Mesenchymal stem cell (in vitro differentiated cells and primary cell): ENCODE measurements at regions not wholly inside any gene's neighbourhood (a gene's known extent, or its start where the extent isn't known, plus 50 kb on each side); places are given as distances from the start of the nearest gene placed in this dataset.

Source experiments
- DNase-seq: peaks from one replicate; pipeline ENCODE4 v3.0.0-alpha.2; 2013
- H2AFZ ChIP-seq: one replicate; pipeline ENCODE4 v1.6.1; 2013; ENCODE audit warnings: low read depth, mild to moderate bottlenecking, control low read depth, inconsistent platforms, low read length, moderate library complexity
- H2AK5ac ChIP-seq: 2 replicates; pipeline ENCODE4 v1.6.1; 2013; ENCODE audit warnings: low read length, moderate library complexity, mild to moderate bottlenecking, inconsistent platforms; ENCODE audit not compliant: severe bottlenecking
- H2BK120ac ChIP-seq: one replicate; pipeline ENCODE4 v1.6.1; 2013; ENCODE audit warnings: low read depth, mild to moderate bottlenecking, inconsistent platforms, low read length, moderate library complexity
- H2BK12ac ChIP-seq, 2 experiments: one replicate each; pipeline ENCODE4 v1.6.1; 2013; ENCODE audit warnings: inconsistent platforms in 2 of 2, low read length in 2 of 2, mild to moderate bottlenecking in 2 of 2, moderate library complexity in 2 of 2, control low read depth in 1 of 2
- H2BK15ac ChIP-seq: one replicate; pipeline ENCODE4 v1.6.1; 2013; ENCODE audit warnings: mild to moderate bottlenecking, low read depth, inconsistent platforms; ENCODE audit not compliant: poor library complexity, severe bottlenecking
- H2BK5ac ChIP-seq: 2 replicates; pipeline ENCODE4 v1.6.1; 2013; ENCODE audit warnings: low read depth, mild to moderate bottlenecking, low read length, control low read depth, inconsistent platforms; ENCODE audit not compliant: poor library complexity, severe bottlenecking
- H3K14ac ChIP-seq, 2 experiments: one replicate each; pipeline ENCODE4 v1.6.1; 2013; ENCODE audit warnings: inconsistent platforms in 2 of 2, low read length in 2 of 2, control low read depth in 1 of 2, mild to moderate bottlenecking in 1 of 2, moderate library complexity in 1 of 2
- H3K18ac ChIP-seq, 2 experiments: one replicate each; pipeline ENCODE4 v1.6.1; 2013; ENCODE audit warnings: inconsistent platforms in 2 of 2, low read length in 2 of 2, control low read depth in 1 of 2, low read depth in 1 of 2, mild to moderate bottlenecking in 1 of 2
- H3K23ac ChIP-seq, 2 experiments: one replicate each; pipeline ENCODE4 v1.6.1; 2013; ENCODE audit warnings: inconsistent platforms in 2 of 2, low read length in 2 of 2, mild to moderate bottlenecking in 2 of 2, moderate library complexity in 2 of 2, control low read depth in 1 of 2
- H3K27ac ChIP-seq: 2 replicates; pipeline ENCODE4 v1.5.1; 2013; ENCODE audit warnings: mild to moderate bottlenecking, moderate library complexity, low read length, control low read depth, inconsistent platforms; ENCODE audit not compliant: poor library complexity, severe bottlenecking
- H3K27me3 ChIP-seq, 2 experiments: 2 replicates each; pipeline versions ENCODE4 v1.6.1 to v1.7.0; 2013; ENCODE audit warnings: low read length in 2 of 2, mild to moderate bottlenecking in 2 of 2, moderate library complexity in 2 of 2, control low read depth in 1 of 2, inconsistent platforms in 1 of 2; ENCODE audit not compliant: control insufficient read depth in 1 of 2, insufficient read depth in 1 of 2
- H3K36me3 ChIP-seq, 2 experiments: 2 replicates each; pipeline versions ENCODE4 v1.6.1 to v1.7.0; 2013; ENCODE audit warnings: low read length in 2 of 2, control low read depth in 1 of 2, inconsistent platforms in 1 of 2, low read depth in 1 of 2, mild to moderate bottlenecking in 1 of 2; ENCODE audit not compliant: insufficient read depth in 2 of 2, control insufficient read depth in 1 of 2
- H3K4ac ChIP-seq, 2 experiments: one replicate each; pipeline ENCODE4 v1.6.1; 2013; ENCODE audit warnings: inconsistent platforms in 2 of 2, low read length in 2 of 2, mild to moderate bottlenecking in 2 of 2, moderate library complexity in 2 of 2, control low read depth in 1 of 2, low read depth in 1 of 2
- H3K4me1 ChIP-seq: 2 replicates; pipeline ENCODE4 v1.6.1; 2013; ENCODE audit warnings: low read depth, low read length, control low read depth; ENCODE audit not compliant: control insufficient read depth, insufficient read depth
- H3K4me2 ChIP-seq: 2 replicates; pipeline ENCODE4 v1.6.1; 2013; ENCODE audit warnings: low read length, mild to moderate bottlenecking, inconsistent platforms; ENCODE audit not compliant: poor library complexity, severe bottlenecking
- H3K4me3 ChIP-seq, 2 experiments: 2 replicates each; pipeline versions ENCODE4 v1.5.1 to v1.7.0; 2013; ENCODE audit warnings: low read length in 2 of 2, mild to moderate bottlenecking in 2 of 2, control low read depth in 1 of 2, low read depth in 1 of 2; ENCODE audit not compliant: insufficient read depth in 1 of 2
- H3K79me1 ChIP-seq: replicated peaks from 2 replicates; pipeline ENCODE4 v1.6.1; 2013; ENCODE audit warnings: mild to moderate bottlenecking, control low read depth, low read length, inconsistent platforms; ENCODE audit not compliant: poor library complexity, severe bottlenecking
- H3K9ac ChIP-seq: 2 replicates; pipeline ENCODE4 v1.7.0; 2013; ENCODE audit warnings: mild to moderate bottlenecking, low read length, moderate library complexity
- H3K9me3 ChIP-seq: 2 replicates; pipeline ENCODE4 v1.7.0; 2013; ENCODE audit warnings: mild to moderate bottlenecking, low read length; ENCODE audit not compliant: control insufficient read depth
- H4K8ac ChIP-seq: one replicate; pipeline ENCODE4 v1.6.1; 2013; ENCODE audit warnings: inconsistent platforms, mild to moderate bottlenecking, low read length, moderate library complexity
- H4K91ac ChIP-seq: one replicate; pipeline ENCODE4 v1.6.1; 2013; ENCODE audit warnings: mild to moderate bottlenecking, low read length, inconsistent platforms
- WGBS: methylation state at CpG from one replicate; pipeline ENCODE4 v1.1.7; 2013; ENCODE audit warnings: mixed read lengths; 5-methylcytosine and 5-hydroxymethylcytosine counted together

- Histone ChIP-seq H3K4me2 (no peak overlapping the region), H2BK15ac (no peak overlapping the region), H4K91ac (no peak overlapping the region), H2AFZ (no peak overlapping the region), H2AK5ac (no peak overlapping the region), H4K8ac (no peak overlapping the region), H3K23ac (no peak overlapping the region), H3K4ac (no peak overlapping the region), H3K4me3 (no peak overlapping the region), H3K4me1 (peaks cover 3% of the 10 kb centered on the region), H3K9ac (peak overlapping the region; percentile 29), H3K36me3 (peaks cover 0 to 5% of the 10 kb centered on the region in 2 experiments), H3K27ac (no peak overlapping the region), H3K9me3 (peaks cover 23% of the 10 kb centered on the region), H3K18ac (no peak overlapping the region), H3K79me1 (no peaks in the 10 kb centered on the region), H3K14ac (no peak overlapping the region), H2BK5ac (no peak overlapping the region), H3K27me3 (no peaks in the 10 kb centered on the region), H2BK12ac (no peak overlapping the region), H2BK120ac (no peak overlapping the region)
- 75% methylated on average over 3 of the region's 6 CpGs for WGBS
- DNase-seq: peak; percentile 75
Observed at GRCh38 chr3:104907507-104907906, 459.2 kb upstream of the ALCAM start.

GRCh38 chr3:104908761-104909160 is 457.9 kb upstream of the ALCAM start:
- Histone ChIP-seq H2BK120ac (no peak overlapping the region), H3K27ac (peak overlapping the region; percentile 77), H2BK5ac (no peak overlapping the region), H3K4me3 (no peak overlapping the region), H2BK12ac (peak overlapping the region; percentile 29 to 53), H3K79me1 (no peaks in the 10 kb centered on the region), H3K9ac (peak overlapping the region; percentile 57), H2BK15ac (no peak overlapping the region), H3K36me3 (peaks cover 0 to 5% of the 10 kb centered on the region in 2 experiments), H3K9me3 (peaks cover 10% of the 10 kb centered on the region), H3K4ac (no peak overlapping the region), H2AFZ (no peak overlapping the region), H3K4me2 (no peak overlapping the region), H3K27me3 (no peaks in the 10 kb centered on the region), H3K4me1 (peaks cover 3% of the 10 kb centered on the region), H4K91ac (no peak overlapping the region), H3K14ac (no peak overlapping the region), H4K8ac (no peak overlapping the region), H3K23ac (no peak overlapping the region), H2AK5ac (peak overlapping the region; percentile 82), H3K18ac (peak overlapping the region; percentile 70 to 83)
- DNase-seq: no peak
- WGBS: 50% methylated on average over 2 of the region's 2 CpGs

GRCh38 chr3:104909198-104909597 is 457.5 kb upstream of the ALCAM start:
- no peak overlapping the region for H3K4ac ChIP-seq
- 6% methylated on average over 1 of the region's 1 CpG for WGBS
- H4K91ac ChIP-seq: no peak overlapping the region
- no peak overlapping the region for H3K23ac ChIP-seq
- no peak overlapping the region for H2BK5ac ChIP-seq
- H3K79me1 ChIP-seq: no peaks in the 10 kb centered on the region
- H3K27ac ChIP-seq: peak overlapping the region; percentile 77
- no peak overlapping the region for H3K14ac ChIP-seq
- no peak overlapping the region for H2AK5ac ChIP-seq
- H3K27me3 ChIP-seq: no peaks in the 10 kb centered on the region
- H2AFZ ChIP-seq: no peak overlapping the region
- no peak overlapping the region for H3K18ac ChIP-seq
- H3K9me3 ChIP-seq: peaks cover 7% of the 10 kb centered on the region
- H2BK15ac ChIP-seq: no peak overlapping the region
- H2BK12ac ChIP-seq: peak overlapping the region in 1 of 2 experiments; percentile 41
- peaks cover 3% of the 10 kb centered on the region for H3K4me1 ChIP-seq
- H2BK120ac ChIP-seq: peak overlapping the region; percentile 76
- H3K36me3 ChIP-seq: peaks cover 0 to 2% of the 10 kb centered on the region in 2 experiments
- H3K9ac ChIP-seq: peak overlapping the region; percentile 57
- peak overlapping the region in 1 of 2 experiments; percentile 60 for H3K4me3 ChIP-seq
- no peak overlapping the region for H3K4me2 ChIP-seq
- peak; percentile 63 for DNase-seq
- peak overlapping the region; percentile 62 for H4K8ac ChIP-seq

- Histone ChIP-seq H3K9me3 (peaks cover 3% of the 10 kb centered on the region), H3K4me1 (peaks cover 3% of the 10 kb centered on the region), H3K14ac (no peak overlapping the region), H4K8ac (no peak overlapping the region), H3K79me1 (no peaks in the 10 kb centered on the region), H2BK15ac (no peak overlapping the region), H2BK12ac (peak overlapping the region in 1 of 2 experiments; percentile 76), H2BK120ac (no peak overlapping the region), H3K36me3 (no peaks in the 10 kb centered on the region), H3K4ac (peak overlapping the region in 1 of 2 experiments; percentile 18), H3K4me2 (no peak overlapping the region), H3K27ac (peak overlapping the region; percentile 77), H3K27me3 (no peaks in the 10 kb centered on the region), H3K9ac (peak overlapping the region; percentile 57), H3K4me3 (peak overlapping the region in 1 of 2 experiments; percentile 60), H3K18ac (peak overlapping the region in 1 of 2 experiments; percentile 64), H2BK5ac (no peak overlapping the region), H2AFZ (peak overlapping the region; percentile 55), H3K23ac (no peak overlapping the region), H2AK5ac (no peak overlapping the region), H4K91ac (no peak overlapping the region)
- peak; percentile 35 for DNase-seq
- 69% methylated on average over 3 of the region's 4 CpGs for WGBS
Observed at GRCh38 chr3:104909721-104910120, 457.0 kb upstream of the ALCAM start.
